SK-N-SH treated with all-trans-retinoic acid at 6 μM for 48 hours (cell line): ENCODE measurements at regions not wholly inside any gene's neighbourhood (a gene's known extent, or its start where the extent isn't known, plus 50 kb on each side); places are given as distances from the start of the nearest gene placed in this dataset.

Source experiments
- ARNTL ChIP-seq: fragments of 450-650 bp; formaldehyde crosslinking; IDR thresholded peaks from 2 replicates; pipeline ENCODE4 v1.5.0; 2020; ENCODE audit warnings: low read depth, mild to moderate bottlenecking, moderate library complexity, borderline replicate concordance
- PPARA ChIP-seq: fragments of 250-450 bp; sonication (Bioruptor Pico); IDR thresholded peaks from 2 replicates; pipeline ENCODE4 v1.5.0; 2020; ENCODE audit warnings: mild to moderate bottlenecking, borderline replicate concordance
- TCF4 ChIP-seq: fragments of 250-450 bp; sonication (Bioruptor Pico); IDR thresholded peaks from 2 replicates; pipeline ENCODE4 v1.8.0; 2021; ENCODE audit warnings: mild to moderate bottlenecking, moderate library complexity, borderline replicate concordance
- TOX ChIP-seq: fragments of 250-450 bp; sonication (Bioruptor Pico); IDR thresholded peaks from 2 replicates; pipeline ENCODE4 v1.8.0; 2021; ENCODE audit warnings: mild to moderate bottlenecking, moderate library complexity, borderline replicate concordance
- ZC3H10 ChIP-seq: fragments of 250-450 bp; sonication (Bioruptor Pico); IDR thresholded peaks from 2 replicates; pipeline ENCODE4 v1.5.1; 2021; ENCODE audit warnings: mild to moderate bottlenecking, moderate library complexity
- ZNF70 ChIP-seq: fragments of 450-650 bp; formaldehyde crosslinking; IDR thresholded peaks from 2 replicates; pipeline ENCODE4 v1.5.0; 2020; ENCODE audit warnings: mild to moderate bottlenecking, moderate library complexity
- ZNF8 ChIP-seq: fragments of 450-650 bp; formaldehyde crosslinking; IDR thresholded peaks from 2 replicates; pipeline ENCODE4 v1.5.0; 2020; ENCODE audit warnings: mild to moderate bottlenecking, moderate library complexity
- TF ChIP-seq, protein P1 (sequence below): fragments of 250-450 bp; sonication (Bioruptor Pico); IDR thresholded peaks from 2 replicates; pipeline ENCODE4 v1.5.1; 2020; ENCODE audit warnings: low read depth, mild to moderate bottlenecking, moderate library complexity
- TF ChIP-seq, protein P2 (sequence below): fragments of 250-450 bp; sonication (Bioruptor Pico); IDR thresholded peaks from 2 replicates; pipeline ENCODE4 v1.8.0; 2021; ENCODE audit warnings: low read depth, mild to moderate bottlenecking, moderate library complexity, borderline replicate concordance

DNA sequence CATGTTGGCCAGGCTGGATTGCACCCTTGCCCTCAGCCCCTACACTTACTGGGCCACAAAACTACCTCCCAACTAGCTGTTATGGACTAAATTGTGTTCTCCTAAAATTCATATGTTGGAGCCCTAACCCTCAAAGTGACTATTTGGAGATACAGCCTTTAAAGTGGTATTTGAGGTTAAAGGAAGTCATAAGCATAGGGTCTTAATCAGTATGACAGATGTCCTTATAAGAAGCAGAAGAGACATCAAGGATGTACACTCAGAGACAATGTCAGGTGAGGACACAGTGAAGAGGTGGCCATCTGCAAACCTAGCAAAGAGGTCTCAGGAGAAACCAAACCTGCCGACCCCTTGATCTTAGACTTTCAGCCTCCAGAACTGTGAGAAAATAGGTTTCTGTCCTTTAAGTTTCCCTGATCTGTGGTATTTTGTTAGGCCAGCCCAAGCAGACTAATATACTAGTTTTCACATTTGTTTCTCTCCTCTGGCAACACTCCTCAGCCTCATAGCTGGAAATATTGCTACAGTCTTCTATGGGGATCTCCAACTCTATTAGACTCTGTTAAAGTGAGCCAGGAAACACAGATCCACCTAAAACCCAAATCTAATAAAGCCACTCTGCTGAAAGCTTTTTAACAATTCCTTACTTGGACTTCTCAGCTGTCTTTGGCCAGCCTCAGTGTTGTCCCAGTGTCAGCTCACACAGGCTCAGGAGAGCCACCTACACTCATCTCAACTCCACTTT, 256.5 kb downstream of the TBC1D4 start:
- TF ChIP-seq, protein P1, sequence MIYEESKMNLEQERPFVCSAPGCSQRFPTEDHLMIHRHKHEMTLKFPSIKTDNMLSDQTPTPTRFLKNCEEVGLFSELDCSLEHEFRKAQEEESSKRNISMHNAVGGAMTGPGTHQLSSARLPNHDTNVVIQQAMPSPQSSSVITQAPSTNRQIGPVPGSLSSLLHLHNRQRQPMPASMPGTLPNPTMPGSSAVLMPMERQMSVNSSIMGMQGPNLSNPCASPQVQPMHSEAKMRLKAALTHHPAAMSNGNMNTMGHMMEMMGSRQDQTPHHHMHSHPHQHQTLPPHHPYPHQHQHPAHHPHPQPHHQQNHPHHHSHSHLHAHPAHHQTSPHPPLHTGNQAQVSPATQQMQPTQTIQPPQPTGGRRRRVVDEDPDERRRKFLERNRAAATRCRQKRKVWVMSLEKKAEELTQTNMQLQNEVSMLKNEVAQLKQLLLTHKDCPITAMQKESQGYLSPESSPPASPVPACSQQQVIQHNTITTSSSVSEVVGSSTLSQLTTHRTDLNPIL (CRISPR knock-in tag), result no peak
- no peak for TF ChIP-seq TCF4
- no peak for TF ChIP-seq ZNF8 (CRISPR knock-in tag)
- TF ChIP-seq TOX (CRISPR knock-in tag), result no peak
- no peak for TF ChIP-seq ZC3H10 (CRISPR knock-in tag)
- TF ChIP-seq, protein P2, sequence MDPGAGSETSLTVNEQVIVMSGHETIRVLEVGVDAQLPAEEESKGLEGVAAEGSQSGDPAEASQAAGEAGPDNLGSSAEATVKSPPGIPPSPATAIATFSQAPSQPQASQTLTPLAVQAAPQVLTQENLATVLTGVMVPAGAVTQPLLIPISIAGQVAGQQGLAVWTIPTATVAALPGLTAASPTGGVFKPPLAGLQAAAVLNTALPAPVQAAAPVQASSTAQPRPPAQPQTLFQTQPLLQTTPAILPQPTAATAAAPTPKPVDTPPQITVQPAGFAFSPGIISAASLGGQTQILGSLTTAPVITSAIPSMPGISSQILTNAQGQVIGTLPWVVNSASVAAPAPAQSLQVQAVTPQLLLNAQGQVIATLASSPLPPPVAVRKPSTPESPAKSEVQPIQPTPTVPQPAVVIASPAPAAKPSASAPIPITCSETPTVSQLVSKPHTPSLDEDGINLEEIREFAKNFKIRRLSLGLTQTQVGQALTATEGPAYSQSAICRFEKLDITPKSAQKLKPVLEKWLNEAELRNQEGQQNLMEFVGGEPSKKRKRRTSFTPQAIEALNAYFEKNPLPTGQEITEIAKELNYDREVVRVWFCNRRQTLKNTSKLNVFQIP (CRISPR knock-in tag), result no peak
- no peak for TF ChIP-seq ZNF70 (CRISPR knock-in tag)
- TF ChIP-seq PPARA, result no peak
- TF ChIP-seq ARNTL (CRISPR knock-in tag), result no peak
